ENCODE measurements at regions not wholly inside any gene's neighbourhood (a gene's known extent, or its start where the extent isn't known, plus 50 kb on each side); places are given as distances from the start of the nearest gene placed in this dataset.

- TF ChIP-seq CTCF (conservative IDR thresholded peaks at IDR 0.05; ENCODE audit: control insufficient read depth, insufficient read depth, low read depth, low read length), result no peak
- H3K4me3 ChIP-seq (ENCODE audit: control insufficient read depth, low read depth, low read length), result no peak overlapping the region
- DNase-seq (ENCODE audit: low read depth), result no peak
Observed at GRCh38 chrX:117487421-117487820, 629.2 kb downstream of the KLHL13 start.

- H3K4me3 ChIP-seq (ENCODE audit: control insufficient read depth, low read depth, low read length), result no peak overlapping the region
- no peak for DNase-seq (ENCODE audit: low read depth)
- no peak for TF ChIP-seq CTCF (conservative IDR thresholded peaks at IDR 0.05; ENCODE audit: control insufficient read depth, insufficient read depth, low read depth, low read length)
Observed at GRCh38 chrX:117483950-117484349, 632.7 kb downstream of the KLHL13 start.

- H3K4me3 ChIP-seq (ENCODE audit: control insufficient read depth, low read depth, low read length), result no peak overlapping the region
- no peak for DNase-seq (ENCODE audit: low read depth)
- no peak for TF ChIP-seq CTCF (conservative IDR thresholded peaks at IDR 0.05; ENCODE audit: control insufficient read depth, insufficient read depth, low read depth, low read length)
Observed at GRCh38 chrX:117458243-117458968, 658.2 kb downstream of the KLHL13 start.

GRCh38 chrX:117455787-117456186 is 660.8 kb downstream of the KLHL13 start:
- no peak overlapping the region for H3K4me3 ChIP-seq (ENCODE audit: control insufficient read depth, low read depth, low read length)
- no peak for TF ChIP-seq CTCF (conservative IDR thresholded peaks at IDR 0.05; ENCODE audit: control insufficient read depth, insufficient read depth, low read depth, low read length)
- no peak for DNase-seq (ENCODE audit: low read depth)

- TF ChIP-seq CTCF (conservative IDR thresholded peaks at IDR 0.05; ENCODE audit: control insufficient read depth, insufficient read depth, low read depth, low read length), result no peak
- no peak overlapping the region for H3K4me3 ChIP-seq (ENCODE audit: control insufficient read depth, low read depth, low read length)
- DNase-seq (ENCODE audit: low read depth), result no peak
Observed at GRCh38 chrX:117429501-117429900, 687.1 kb downstream of the KLHL13 start.

GRCh38 chrX:117407449-117408150 is 709.0 kb downstream of the KLHL13 start:
- no peak overlapping the region for H3K4me3 ChIP-seq (ENCODE audit: control insufficient read depth, low read depth, low read length)
- no peak for TF ChIP-seq CTCF (conservative IDR thresholded peaks at IDR 0.05; ENCODE audit: control insufficient read depth, insufficient read depth, low read depth, low read length)
- DNase-seq (ENCODE audit: low read depth), result no peak

Measured in fibroblast of mammary gland (primary cell).